Lower lobe of right lung (tissue), 2 donors: ENCODE measurements at regions not wholly inside any gene's neighbourhood (a gene's known extent, or its start where the extent isn't known, plus 50 kb on each side); places are given as distances from the start of the nearest gene placed in this dataset.

Experiments used
- ATAC-seq, 2 donors: fragments of 200-7000 bp; cut with Tn5 transposase; one replicate each; pipeline ENCODE4 v1.9.1; 2020 to 2022; ENCODE audit warnings: mild to moderate bottlenecking in 2 of 2, moderate library complexity in 2 of 2
- DNase-seq: peaks from one replicate; pipeline ENCODE4 v3.0.0-alpha.2; 2020
- H3K27ac ChIP-seq: fragments of 200-600 bp; one replicate; pipeline ENCODE4 v1.8.0; 2022
- H3K27me3 ChIP-seq: fragments of 200-600 bp; one replicate; pipeline ENCODE4 v1.8.0; 2022; ENCODE audit warnings: low read depth
- H3K36me3 ChIP-seq: fragments of 200-600 bp; one replicate; pipeline ENCODE4 v1.8.0; 2022; ENCODE audit warnings: mild to moderate bottlenecking
- H3K4me1 ChIP-seq: fragments of 200-600 bp; one replicate; pipeline ENCODE4 v1.8.0; 2022
- H3K4me3 ChIP-seq: fragments of 200-600 bp; one replicate; pipeline ENCODE4 v1.8.0; 2022; ENCODE audit warnings: mild to moderate bottlenecking
- H3K9me3 ChIP-seq: fragments of 200-600 bp; one replicate; pipeline ENCODE4 v1.8.0; 2022
- CTCF ChIP-seq: fragments of 200-600 bp; IDR thresholded peaks from one replicate; pipeline ENCODE4 v1.8.0; 2022; ENCODE audit warnings: antibody characterized with exemption, mild to moderate bottlenecking
- intact Hi-C: fragments of 100-400 bp; cut with DNase I; formaldehyde crosslinking; loops from one replicate; pipeline ENCODE4 v1.11.0; 2022
- donor health status: DM: no; HTN: yes; CAD: no; lungs with severe emphysema.

- TF ChIP-seq CTCF = no peak
- Histone ChIP-seq H3K4me3 (no peak overlapping the region), H3K4me1 (no peaks in the 10 kb centered on the region), H3K9me3 (no peaks in the 10 kb centered on the region), H3K27ac (no peak overlapping the region), H3K36me3 (no peaks in the 10 kb centered on the region), H3K27me3 (no peaks in the 10 kb centered on the region)
- intact Hi-C loops = no loop called here
- DNase-seq (no peak), ATAC-seq (no peak)
Measured at GRCh38 chr16:51305337-51305736, 154.3 kb upstream of the SALL1 start.

- H3K9me3 ChIP-seq = no peaks in the 10 kb centered on the region
- H3K36me3 ChIP-seq = no peaks in the 10 kb centered on the region
- ATAC-seq (no peak), DNase-seq (no peak)
- H3K27me3 ChIP-seq = no peaks in the 10 kb centered on the region
- intact Hi-C loops = no loop called here
- no peaks in the 10 kb centered on the region for H3K4me1 ChIP-seq
- no peak overlapping the region for H3K27ac ChIP-seq
- TF ChIP-seq CTCF = no peak
- H3K4me3 ChIP-seq = no peak overlapping the region
Measured at GRCh38 chr16:51302042-51302441, 151.0 kb upstream of the SALL1 start.

- H3K27ac ChIP-seq = no peak overlapping the region
- H3K36me3 ChIP-seq = no peaks in the 10 kb centered on the region
- TF ChIP-seq CTCF = no peak
- no peaks in the 10 kb centered on the region for H3K27me3 ChIP-seq
- no peaks in the 10 kb centered on the region for H3K9me3 ChIP-seq
- H3K4me3 ChIP-seq = no peak overlapping the region
- intact Hi-C loops = no loop called here
- H3K4me1 ChIP-seq = no peaks in the 10 kb centered on the region
- DNase-seq (no peak), ATAC-seq (no peak)
Measured at GRCh38 chr16:51298800-51299199, 147.7 kb upstream of the SALL1 start.

- Histone ChIP-seq H3K4me1 (no peaks in the 10 kb centered on the region), H3K27me3 (no peaks in the 10 kb centered on the region), H3K27ac (no peak overlapping the region), H3K9me3 (no peaks in the 10 kb centered on the region), H3K36me3 (no peaks in the 10 kb centered on the region), H3K4me3 (no peak overlapping the region)
- TF ChIP-seq CTCF = no peak
- no peak for DNase-seq
- no peak for ATAC-seq
- intact Hi-C loops = no loop called here
Measured at GRCh38 chr16:51290442-51291285, 139.6 kb upstream of the SALL1 start.

- no peaks in the 10 kb centered on the region for H3K36me3 ChIP-seq
- no peak for TF ChIP-seq CTCF
- no peaks in the 10 kb centered on the region for H3K4me1 ChIP-seq
- no peak for ATAC-seq
- H3K27me3 ChIP-seq = no peaks in the 10 kb centered on the region
- no peak overlapping the region for H3K4me3 ChIP-seq
- DNase-seq = no peak
- H3K9me3 ChIP-seq = no peaks in the 10 kb centered on the region
- H3K27ac ChIP-seq = no peak overlapping the region
- intact Hi-C loops = no loop called here
Measured at GRCh38 chr16:51289336-51289735, 138.3 kb upstream of the SALL1 start.
